Stimulated activated CD8-positive, alpha-beta memory T cell treated with anti-CD3 and anti-CD28 coated beads, Interleukin-12 subunit alpha, Interleukin-12 subunit beta, amount 100 ng/mL, for 4 hours (primary cell): ENCODE measurements at regions not wholly inside any gene's neighbourhood (a gene's known extent, or its start where the extent isn't known, plus 50 kb on each side); places are given as distances from the start of the nearest gene placed in this dataset.

Experiments
- DNase-seq: peaks from one replicate; pipeline ENCODE4 v3.0.0-alpha.2; 2020; ENCODE audit warnings: low read depth

DNA sequence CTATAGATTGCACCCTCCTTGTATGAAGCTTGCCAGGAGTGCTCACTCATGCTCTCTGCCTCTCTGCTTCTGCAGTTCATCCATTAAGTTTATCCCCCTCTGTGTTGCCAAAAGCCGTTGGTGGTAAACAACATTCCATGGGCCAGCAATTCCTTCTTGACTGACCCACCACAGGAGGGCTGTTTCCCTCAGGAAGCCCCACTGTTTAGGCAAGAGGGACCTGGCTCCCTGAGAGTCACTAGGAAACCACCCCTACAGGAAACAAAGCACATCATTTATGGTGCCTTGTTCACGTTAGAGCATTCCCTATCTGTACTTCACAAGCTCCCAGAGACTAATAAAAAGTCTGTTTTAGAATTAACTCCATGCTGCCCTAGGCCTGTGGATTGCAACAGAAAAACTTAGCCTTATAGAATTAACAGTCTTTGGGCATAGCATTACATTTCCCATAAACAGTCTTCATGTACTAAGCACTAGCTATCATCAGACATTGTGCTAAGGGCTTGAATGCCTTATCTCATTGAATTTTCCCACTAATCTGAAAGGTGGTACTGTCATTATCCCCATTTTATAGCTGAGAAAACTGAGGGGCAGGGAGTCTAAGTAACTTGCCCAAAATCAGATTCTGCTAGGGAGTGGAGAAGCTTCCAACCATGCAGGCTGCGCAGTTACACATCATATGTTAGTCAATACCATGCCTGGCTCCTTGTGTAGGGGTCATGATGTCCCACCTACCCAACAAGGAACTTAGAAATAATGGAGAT lies 149.9 kb downstream of the SHQ1 start:
- DNase-seq, result no peak

DNA sequence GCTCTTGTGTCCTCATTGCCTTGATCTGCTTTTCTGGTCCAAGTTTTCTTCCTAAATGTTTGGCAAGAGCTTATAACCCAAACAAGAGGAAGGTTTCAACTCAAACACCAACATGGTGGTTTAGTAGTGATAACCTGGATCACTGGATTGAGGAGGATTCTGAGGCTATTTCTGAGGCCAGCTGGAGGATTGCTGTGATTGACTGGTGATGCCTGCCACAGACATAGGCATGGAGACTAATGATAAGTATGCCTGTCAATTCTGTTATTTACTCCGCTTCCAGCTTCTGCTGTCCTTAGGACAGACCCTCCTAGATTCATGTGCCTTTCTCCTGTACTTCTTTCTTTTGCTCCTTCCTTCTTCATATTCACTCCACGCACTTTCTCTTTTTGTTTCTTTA lies 150.5 kb downstream of the SHQ1 start:
- no peak for DNase-seq

DNA sequence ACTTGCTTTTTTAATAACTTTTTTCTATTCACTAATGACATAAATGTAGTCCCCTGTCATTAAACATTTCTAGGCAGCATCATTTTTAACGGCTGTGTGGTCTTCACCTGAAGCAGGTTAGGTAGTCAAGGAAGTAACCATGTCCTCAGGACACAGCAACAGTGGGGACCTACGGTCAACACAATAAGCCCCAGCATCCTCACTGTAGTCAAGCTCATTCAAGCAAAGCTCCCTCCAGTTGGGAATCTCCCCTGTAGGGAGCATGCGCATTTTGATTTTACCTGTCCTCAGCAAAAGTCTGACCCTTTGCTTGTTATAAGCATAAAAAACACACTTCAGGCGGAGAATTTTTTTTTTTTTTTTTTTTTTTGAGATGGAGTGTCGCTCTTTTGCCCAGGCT lies 151.4 kb downstream of the SHQ1 start:
- no peak for DNase-seq

DNA sequence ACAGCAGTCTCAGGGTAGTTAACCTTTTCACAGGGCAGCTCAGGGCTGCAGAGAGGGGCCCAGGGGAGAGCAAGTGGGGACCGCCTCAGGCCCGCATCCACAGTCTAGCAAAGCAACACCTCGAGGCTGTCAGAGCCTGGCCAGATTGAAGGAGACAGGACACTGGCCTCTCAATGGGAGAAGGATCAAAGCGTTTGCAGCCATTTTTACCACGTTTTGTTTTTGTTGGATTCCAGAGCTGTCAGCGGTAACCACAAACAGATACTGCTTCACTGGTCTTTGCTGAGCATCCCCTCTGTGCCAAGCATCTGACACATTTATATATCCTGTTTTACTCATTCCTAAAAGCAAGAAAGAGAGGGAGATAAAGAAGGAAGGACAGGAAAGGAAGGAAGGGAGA lies 153.8 kb downstream of the SHQ1 start:
- no peak for DNase-seq

DNA sequence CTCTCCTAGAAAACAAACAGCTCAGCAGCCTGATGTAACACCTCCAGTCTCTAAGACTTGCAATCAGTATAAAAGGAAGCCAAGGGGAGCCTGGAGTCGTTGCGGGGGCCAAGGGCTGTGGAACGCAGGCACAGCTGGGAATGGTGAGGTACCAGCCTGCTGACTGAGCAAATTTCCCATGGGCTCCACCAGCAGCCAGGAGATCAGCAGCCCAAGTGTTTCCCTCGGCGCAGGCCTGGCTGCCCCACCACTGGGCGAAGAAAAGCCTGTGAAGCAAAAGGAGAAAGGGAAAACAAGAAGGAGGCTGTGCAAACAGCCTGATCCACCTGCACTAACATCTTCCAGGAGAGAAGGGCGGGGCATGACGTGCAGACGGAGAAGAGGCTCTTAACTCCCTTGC lies 155.3 kb downstream of the SHQ1 start:
- no peak for DNase-seq

DNA sequence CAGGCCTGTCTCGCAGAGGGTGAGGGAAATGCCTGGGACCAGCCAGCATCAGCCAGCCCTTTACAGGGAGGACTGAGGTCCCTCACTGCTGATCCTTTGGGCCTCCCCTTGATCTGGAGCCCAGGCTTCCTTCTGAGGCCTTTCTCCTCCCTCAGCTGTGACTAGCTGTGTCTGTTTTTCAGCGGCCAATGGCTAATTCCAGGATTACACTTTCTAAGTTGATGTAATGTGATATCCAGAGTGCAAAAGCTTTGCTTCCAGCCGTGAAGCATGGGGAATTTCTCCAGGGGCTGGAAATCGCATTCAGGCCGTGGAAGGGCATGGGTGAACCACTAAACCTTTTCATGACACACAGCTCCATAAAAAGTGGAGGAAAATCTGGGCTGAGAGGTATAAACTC lies 157.6 kb downstream of the SHQ1 start:
- no peak for DNase-seq

DNA sequence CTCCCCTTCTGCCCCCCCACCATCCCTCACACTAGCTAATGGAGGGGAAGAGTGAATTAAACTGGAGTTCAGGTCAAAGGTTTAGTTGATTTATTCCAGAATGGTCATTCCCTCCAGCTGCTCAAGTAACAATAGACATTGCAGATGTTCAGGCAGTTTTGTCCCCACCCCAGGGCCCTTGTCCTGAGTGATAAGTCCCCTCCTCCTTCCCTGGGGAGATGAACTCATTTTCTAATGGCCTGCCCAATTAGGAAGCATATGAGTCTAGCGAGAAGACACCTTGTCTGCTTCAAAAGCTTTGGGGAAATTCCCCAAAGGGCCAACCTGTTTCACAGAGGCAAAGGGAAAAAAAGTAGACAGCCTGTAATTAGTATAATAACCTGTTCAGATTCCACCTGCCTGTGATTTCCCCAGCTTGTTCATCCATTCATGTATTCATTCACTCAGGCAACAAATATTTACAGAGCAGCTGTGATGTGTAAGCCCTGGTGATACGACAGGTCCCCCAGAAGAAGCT lies 165.3 kb downstream of the SHQ1 start:
- DNase-seq, result no peak

DNA sequence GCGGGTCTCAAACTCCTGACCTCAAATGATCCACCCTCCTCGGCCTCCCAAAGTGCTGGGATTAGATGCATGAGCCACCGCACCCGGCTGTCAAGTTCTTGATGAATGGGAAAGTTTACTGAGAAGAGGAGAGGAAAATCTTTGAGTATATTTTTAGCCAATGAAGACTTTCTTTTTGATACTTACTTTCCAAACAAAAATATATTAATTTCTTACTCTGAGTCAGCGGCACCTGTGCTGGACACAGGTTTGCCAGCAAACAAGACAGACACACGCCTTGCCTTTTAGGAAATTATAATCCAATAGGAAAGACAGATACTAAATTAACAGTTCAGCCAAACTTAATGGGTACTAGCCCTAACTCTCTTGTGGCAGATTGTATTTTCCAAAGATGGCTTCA lies 166.6 kb downstream of the SHQ1 start:
- no peak for DNase-seq

DNA sequence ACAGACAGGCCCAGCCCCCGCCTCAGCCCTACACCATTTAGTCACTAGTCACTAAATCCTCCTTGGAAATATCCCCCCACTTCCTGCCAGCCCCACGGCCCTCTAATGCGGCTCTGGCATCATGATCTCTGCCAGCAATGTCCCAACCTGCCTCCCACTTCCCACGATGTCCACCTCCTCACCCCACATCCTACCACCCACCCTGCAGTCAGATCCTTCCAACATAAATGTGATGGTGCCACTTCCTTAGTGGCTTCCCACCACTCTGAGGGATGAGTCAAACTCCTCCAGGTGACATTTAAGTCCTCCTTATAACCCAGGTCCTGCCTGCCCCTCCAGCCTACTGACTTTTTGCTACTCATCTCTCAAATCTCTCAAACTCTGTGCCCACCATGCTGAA lies 167.5 kb downstream of the SHQ1 start:
- no peak for DNase-seq

DNA sequence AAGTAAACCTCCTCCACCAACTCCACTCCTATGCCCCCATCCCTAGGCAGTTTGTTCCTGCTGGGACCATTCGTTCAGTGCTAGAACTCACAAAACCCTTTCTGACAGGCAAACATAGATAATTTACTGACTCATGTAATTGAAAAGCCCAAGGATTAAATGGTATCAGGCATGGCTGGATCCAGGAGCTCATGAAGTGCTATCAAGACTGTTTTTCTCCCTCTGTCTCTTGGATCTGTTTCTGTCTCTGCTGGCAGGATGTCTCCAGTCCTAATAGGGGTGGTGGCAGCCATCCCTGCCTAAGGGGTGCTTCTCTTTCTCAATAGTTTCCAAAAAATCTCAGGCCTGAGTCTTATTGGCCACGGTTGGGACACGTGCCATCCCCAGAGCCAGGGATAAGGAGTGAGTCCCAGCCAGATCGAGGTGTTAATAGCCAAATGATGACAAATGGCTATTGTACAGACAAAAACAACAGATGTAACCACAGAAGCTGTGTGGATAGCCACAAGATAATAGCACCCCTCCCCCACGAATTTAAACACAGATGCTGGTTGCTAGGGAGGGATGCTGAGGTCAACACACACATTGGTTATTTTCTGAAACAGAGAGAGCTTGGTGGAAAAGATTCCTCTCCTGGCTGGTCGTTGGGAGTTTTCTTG lies 168.6 kb downstream of the SHQ1 start:
- no peak for DNase-seq

DNA sequence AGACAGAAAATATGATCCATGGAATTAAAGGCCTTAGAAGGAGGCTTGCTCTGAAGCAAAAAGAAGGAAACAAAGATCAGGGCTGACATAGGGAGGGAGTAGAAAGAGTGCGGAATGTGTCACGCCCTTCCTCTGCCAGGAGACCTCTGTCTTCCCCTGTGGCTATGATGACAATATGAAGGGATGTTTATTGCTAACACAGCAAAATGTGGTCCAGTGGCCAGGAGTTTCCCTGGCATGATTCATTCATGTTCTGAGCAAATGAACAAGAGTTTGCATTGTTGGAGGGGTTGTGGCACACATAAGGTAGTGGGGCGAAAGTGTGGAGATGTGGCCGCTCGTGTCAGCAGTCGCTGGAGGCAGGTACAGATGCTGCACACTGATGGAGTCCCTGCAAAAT lies 169.4 kb downstream of the SHQ1 start:
- no peak for DNase-seq

DNA sequence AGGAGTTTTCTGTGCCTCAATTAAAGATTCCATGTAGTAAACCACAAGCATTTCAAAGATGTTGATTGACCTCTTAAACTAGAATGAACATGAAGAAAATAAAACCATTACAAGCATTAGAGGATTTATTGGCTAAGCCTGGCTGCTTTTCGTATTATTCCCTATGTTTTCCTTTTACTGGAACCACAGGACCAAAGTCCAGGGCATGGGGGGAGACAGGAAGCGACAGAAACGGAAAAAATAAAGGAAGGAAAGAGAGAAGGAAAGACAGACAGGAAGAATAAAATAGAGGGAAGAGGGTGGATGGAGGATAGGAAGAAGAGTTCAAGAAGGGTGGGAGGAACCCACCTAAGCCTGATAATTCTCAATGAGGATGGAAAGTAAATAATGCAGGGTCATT lies 169.9 kb downstream of the SHQ1 start:
- no peak for DNase-seq

DNA sequence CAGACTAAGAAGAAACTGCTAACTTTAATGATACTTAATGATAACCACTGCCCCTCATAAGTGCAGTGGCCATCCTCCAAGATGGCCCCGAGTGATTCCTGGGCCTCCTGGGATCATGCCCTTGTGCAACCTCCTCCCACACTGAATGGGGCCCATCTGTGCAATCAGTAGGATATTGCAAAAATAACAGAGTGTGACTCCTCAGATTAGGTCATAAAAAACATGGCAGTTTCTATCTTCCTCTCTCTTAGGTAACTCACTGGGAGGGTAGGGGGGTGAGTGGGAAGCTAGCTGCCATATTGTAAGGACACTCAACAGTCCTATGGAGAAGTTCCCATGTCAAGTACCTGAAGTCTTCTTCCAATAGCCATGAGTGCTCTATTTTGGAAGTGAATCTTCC lies 173.0 kb downstream of the SHQ1 start:
- DNase-seq, result no peak

DNA sequence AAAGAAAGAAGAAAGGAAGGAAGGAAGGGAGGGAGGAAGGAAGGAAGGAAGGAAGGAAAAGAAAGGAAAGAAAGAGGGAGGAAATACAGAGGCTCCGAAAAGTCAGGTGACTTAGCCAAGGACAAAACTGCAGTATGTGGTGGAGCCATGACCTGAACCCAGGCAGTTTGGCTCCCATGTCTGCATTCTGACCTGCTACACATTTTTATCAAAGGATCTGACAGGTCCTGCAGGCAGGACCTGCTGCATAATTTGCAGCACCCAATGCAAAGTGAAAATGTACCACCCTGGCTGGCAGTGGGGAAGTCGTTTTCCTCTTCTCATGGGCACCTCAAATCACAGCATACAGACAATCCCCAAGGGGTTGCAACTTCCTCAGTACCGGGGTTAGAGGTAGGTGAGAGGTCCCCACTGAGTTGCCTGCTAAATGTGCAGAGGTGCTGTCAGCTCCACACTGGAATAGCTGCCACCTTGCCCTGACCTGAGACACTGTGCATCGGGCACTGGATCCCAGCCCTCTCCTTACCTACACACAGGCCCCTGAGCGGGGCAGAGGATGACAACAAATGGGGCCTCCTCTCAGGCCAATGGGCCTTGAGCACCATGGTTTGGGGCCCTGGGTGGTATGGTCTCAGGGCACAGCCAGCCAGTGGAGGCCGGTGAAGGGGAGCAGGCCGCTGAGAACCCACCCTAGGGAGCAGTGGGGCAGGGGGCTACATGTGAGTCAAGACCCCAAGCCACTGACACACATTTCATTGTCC lies 175.1 kb downstream of the SHQ1 start:
- DNase-seq, result no peak

DNA sequence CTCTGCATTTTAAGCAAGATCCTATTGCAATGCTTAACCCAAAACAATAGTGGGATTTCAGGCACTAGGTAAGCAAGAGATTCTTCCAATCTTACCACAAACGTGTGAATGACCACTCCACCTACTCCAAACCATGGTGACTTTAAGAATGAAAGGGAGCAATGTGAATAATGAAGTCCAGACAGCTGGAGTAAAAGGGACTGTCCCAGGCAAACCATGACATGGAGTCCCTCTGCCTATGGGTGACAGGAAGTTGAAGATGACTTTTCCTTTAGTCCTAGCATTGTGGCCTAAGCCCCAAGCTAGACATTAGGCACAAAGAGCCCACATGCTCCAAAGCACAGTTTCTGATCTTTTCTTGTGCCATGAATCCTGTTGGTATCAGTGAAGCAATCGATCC lies 179.0 kb downstream of the SHQ1 start:
- no peak for DNase-seq

DNA sequence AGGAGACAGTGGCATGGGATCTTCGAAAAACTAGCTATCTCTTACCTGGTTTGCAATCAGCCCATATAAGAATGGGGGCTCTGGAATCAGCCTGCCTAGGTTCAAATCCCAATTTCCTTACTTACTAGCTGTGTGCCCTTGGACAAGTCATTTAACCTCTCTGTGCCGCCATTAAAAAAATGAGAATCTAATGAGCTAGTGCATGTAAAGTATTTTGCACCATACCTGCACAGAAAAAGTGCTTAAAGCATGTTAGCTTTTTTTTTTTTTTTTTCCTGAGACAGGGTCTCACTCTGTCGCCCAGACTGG lies 181.8 kb downstream of the SHQ1 start:
- DNase-seq, result no peak

DNA sequence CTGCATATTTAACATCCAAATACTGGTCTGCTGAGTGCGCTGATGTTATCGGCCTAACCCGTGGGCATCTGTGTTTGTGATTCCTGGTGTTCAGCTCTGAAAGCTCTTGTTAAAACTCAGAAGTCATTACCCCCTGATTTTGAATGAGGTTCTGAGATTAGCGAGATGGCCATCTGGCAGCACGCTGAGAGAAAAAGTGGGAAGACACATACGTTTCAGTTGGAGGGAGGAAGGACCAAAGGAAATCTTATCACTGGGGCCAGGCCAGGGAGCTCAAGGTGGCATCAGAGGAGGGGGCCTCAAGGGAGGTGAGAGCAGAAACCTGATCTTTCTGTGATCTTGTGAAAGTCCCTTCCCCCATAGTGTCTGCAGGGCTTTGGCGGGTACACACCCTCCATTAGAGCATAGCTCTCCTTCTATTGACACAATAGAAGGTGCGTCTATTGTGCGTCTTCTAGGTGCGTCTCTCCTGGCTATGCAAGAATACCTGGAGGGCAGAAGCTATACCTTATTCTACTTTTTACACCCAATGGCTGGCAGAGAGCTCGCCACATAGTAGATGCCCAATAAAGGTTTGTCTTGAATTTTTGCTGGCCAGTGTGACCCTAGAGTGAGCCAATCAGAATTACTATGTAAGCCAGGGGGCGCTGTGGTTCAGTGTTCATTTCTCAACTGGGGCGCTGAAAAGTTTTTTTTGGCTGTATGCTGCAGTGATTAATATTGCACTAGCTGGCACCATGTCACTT lies 182.4 kb downstream of the SHQ1 start:
- DNase-seq, result no peak

DNA sequence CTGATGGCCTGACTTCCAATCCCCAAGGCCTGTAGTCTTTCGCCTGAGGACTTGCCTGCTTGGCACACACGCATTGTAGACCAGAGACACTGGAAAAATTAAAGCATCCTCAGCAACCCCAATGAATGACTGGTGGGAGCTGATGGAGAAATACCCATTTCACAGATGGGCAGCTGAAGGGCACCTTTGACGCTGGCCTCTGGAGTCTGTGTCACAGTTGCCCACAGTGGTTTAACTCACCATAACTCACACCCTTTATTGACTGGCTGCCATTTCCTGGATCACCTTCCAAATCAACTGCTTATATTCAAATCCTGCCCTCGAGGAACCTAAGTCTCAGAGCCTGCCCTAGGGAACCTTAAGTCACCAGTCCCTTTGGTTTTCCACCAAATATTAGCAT lies 183.1 kb downstream of the SHQ1 start:
- no peak for DNase-seq

DNA sequence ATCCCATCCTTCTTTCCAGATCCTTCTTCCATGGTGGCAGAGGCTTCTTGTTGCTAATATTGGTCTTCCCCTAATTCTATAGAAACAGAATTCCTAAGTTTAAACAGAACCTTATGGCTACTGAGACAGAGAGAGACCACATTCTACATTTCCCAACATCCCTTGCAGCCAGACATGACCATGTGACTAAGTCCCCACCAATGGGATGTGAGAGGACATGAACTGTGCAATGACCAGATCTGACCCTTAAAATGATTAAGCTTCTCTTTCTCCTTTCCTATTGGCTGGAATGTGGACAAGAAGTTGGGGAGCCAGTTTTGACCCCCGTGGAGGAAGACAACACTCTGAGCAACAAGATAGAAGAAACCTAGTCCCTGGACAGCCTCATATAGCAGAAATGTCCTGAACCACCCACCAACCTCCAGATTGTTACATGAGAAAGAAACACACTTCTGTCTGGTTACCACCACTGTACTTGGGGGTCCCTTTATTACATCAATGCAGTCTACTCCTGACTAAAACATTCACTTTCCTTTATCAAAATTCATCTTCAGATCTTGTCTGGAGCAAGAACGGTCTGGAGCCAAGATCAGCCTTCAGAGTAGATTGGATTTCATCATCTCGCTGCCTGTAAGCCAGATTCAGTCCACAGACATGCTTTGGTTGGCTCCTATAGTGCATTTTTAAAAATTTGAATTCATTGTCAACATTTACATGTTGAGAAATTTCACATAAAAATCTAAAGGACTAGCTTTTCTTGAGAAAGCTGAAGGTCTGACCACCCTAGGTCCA lies 183.9 kb downstream of the SHQ1 start:
- no peak for DNase-seq

DNA sequence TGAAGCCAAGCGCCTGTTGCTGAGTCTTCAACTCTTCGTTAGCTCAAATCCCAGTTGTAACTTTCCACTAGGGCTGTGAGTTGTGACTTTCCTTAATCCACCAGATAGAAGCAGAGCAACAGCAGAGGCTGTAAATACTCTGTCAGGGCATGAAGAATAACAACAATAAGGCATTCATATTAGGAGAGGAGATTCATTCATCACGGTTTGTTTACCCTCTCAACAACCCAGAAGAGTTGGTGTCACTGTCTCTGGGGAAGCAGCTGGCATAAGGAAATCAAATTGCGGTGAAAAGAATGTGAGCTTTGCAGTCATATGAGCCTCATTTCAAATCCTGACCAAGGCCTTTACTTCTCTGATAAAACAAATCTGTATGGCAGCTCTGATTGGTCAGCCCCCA lies 184.8 kb downstream of the SHQ1 start:
- no peak for DNase-seq

DNA sequence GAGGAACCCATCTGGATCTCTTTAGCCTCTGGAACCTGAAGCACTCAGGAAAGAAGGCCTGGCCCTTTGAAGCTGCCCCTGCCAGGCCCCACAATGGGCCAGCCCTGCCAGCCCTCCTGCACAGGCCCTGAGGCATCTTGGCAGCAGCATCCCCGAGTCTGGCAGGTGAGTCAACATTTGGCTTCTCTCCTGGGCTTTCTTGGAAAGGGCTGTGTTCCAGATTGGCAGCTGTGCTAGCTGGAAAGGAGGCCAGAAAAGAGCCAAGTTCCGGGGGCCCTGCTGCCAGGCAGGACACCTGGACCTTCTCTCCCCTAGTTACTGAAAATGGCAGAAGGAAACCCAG lies 187.2 kb downstream of the SHQ1 start:
- no peak for DNase-seq
